Central memory CD8-positive, alpha-beta T cell (primary cell): ENCODE measurements at regions not wholly inside any gene's neighbourhood (a gene's known extent, or its start where the extent isn't known, plus 50 kb on each side); places are given as distances from the start of the nearest gene placed in this dataset.

Source experiments
- ATAC-seq: fragments of 150-1000 bp; cut with Tn5 transposase; replicated peaks from 2 replicates; pipeline ENCODE4 v1.10.0; 2022; ENCODE audit warnings: mild to moderate bottlenecking, moderate FRiP score, moderate number of reproducible peaks; ENCODE audit not compliant: poor library complexity, severe bottlenecking; ENCODE audit errors: extremely low read depth
- DNase-seq, 2 donors: peaks; one replicate each; pipeline ENCODE4 v3.0.0; 2021; ENCODE audit warnings: low spot score in 2 of 2
- H3K27ac Mint-ChIP-seq: one replicate; pipeline ENCODE4 v1.8.0; 2022; ENCODE audit warnings: low read depth, mild to moderate bottlenecking, moderate library complexity, mixed read lengths
- H3K27me3 Mint-ChIP-seq: one replicate; pipeline ENCODE4 v1.8.0; 2022; ENCODE audit warnings: mixed read lengths
- H3K36me3 Mint-ChIP-seq: one replicate; pipeline ENCODE4 v1.8.0; 2022; ENCODE audit warnings: mild to moderate bottlenecking, moderate library complexity, mixed read lengths; ENCODE audit not compliant: insufficient read depth
- H3K4me1 Mint-ChIP-seq: one replicate; pipeline ENCODE4 v1.8.0; 2022; ENCODE audit warnings: mixed read lengths
- H3K4me3 Mint-ChIP-seq: one replicate; pipeline ENCODE4 v1.8.0; 2022; ENCODE audit warnings: mild to moderate bottlenecking, moderate library complexity, mixed read lengths
- H3K9me3 Mint-ChIP-seq: one replicate; pipeline ENCODE4 v1.8.0; 2022; ENCODE audit warnings: mixed read lengths

DNA sequence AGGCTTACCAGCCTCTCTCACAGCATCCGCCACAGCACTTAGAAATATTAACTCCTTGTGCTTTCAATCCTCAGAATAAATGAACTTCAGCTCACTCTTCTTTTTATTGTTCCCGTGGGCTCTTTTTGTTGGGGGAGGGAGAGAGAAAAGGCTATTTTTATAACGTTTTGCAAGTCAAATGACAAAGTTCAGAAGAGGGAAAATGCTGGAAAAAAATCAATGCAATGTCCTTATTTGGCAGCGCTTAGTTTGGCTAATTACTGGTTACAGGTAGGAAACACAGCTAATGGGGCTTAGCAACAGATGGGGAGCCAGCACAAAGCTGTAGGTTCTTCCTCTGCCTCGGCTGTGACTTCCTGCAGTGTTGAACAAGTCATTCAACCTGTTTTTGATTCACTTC, 1067.0 kb upstream of the MAP3K7 start:
- DNase-seq (no peak), ATAC-seq (no peak)
- H3K27me3 Mint-ChIP-seq: no peaks in the 10 kb centered on the region
- no peak overlapping the region for H3K4me3 Mint-ChIP-seq
- H3K36me3 Mint-ChIP-seq: no peaks in the 10 kb centered on the region
- no peaks in the 10 kb centered on the region for H3K4me1 Mint-ChIP-seq
- H3K27ac Mint-ChIP-seq: no peak overlapping the region
- peaks cover 5% of the 10 kb centered on the region for H3K9me3 Mint-ChIP-seq

DNA sequence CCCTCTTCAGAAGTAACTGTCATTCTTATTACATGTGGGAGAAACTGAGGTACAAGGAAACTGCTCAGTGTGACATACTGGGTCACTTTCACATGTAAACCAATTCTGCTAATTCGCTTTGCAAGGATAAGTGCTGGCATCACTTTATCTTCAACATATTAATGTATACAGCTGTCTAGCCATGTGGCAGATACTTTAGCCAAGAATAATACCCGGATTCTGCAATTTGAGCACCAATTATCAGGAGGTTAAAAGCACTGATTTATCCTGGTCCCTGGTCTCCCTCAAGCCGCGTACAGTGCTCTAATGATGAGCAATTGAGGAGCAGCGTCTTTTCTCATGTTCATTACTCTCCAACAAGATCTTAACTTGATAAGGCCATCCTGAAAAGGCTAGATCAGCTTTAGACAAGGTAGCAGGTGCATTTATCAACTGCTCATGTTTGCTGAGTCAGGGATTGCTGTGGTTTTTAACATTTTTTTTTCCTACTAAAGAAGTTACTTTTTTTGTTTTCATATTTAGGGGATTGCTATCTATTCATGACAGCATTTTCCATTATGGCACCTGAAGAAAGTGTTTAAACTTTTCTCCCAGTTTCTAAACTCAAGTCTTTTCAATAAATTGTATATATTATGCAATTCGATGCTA, 1066.3 kb upstream of the MAP3K7 start:
- no peak overlapping the region for H3K27ac Mint-ChIP-seq
- H3K4me3 Mint-ChIP-seq: no peak overlapping the region
- no peaks in the 10 kb centered on the region for H3K36me3 Mint-ChIP-seq
- no peak for ATAC-seq
- peaks cover 5% of the 10 kb centered on the region for H3K9me3 Mint-ChIP-seq
- H3K27me3 Mint-ChIP-seq: no peaks in the 10 kb centered on the region
- no peak for DNase-seq
- H3K4me1 Mint-ChIP-seq: no peaks in the 10 kb centered on the region

DNA sequence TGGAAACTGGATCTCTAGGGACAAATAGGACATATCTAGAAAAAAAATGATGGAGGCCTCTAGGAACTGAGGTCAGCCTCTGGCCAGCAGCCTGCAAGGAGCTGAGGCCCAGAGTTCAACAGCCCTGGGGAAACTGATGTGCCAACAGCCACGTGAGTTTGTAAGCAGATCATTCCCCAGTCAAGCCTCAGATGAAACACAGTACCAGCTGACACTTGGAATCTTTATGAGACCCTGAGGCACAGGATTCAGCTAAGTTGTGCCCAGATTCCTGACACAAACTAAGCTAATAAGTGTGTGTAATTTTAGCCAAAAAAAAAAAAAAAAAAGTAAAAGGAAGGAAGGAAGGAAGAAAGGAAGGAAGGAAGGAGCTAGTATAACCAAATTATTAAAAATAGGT, 1059.8 kb upstream of the MAP3K7 start:
- no peaks in the 10 kb centered on the region for H3K27me3 Mint-ChIP-seq

DNA sequence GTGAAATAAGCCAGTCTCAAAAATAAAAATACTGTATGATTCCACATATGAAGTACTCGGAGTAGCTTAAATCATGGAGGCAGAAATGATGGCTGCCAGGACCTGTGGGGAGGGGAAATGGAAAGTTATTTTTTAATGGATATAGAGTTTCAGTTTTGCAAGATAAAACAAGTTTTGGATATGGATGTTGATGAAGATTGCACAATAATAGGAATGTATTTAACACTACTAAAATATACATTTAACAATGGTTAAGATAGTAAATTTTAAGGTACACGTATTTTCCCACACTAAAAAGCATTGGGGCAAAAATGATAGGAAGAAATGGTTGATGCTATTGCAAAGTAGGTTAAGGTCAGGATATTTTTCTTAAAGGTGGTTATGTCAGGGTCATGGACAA, 1058.9 kb upstream of the MAP3K7 start:
- H3K4me1 Mint-ChIP-seq: no peaks in the 10 kb centered on the region

More for the DNA sequence above, 1059.8 kb upstream of the MAP3K7 start:
- no peak for DNase-seq
- Mint-ChIP-seq H3K36me3 (peaks cover 1% of the 10 kb centered on the region), H3K27ac (no peak overlapping the region), H3K4me3 (no peak overlapping the region), H3K9me3 (peaks cover 2% of the 10 kb centered on the region), H3K4me1 (no peaks in the 10 kb centered on the region)
- no peak for ATAC-seq

DNA sequence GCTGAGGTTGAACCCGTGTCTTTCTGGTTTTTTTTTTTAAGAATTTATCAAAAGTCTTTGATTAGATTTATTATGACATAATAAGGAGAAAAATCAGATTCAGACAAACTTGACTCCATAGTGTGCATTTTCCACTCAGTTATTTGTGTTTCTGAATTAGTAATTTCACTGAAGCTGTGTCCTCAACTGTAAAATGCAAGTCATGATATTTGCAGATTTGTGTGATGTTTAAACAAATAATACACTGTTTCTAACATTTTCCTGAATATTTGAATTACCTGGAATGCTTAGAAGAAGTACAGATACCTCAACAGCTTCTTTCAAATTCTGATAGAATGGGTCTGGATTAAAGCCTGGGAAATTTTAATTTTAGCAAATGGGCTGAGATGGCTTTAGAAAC, 1050.3 kb upstream of the MAP3K7 start:
- H3K27me3 Mint-ChIP-seq: no peaks in the 10 kb centered on the region
- no peak overlapping the region for H3K27ac Mint-ChIP-seq

More for the DNA sequence above, 1058.9 kb upstream of the MAP3K7 start:
- H3K36me3 Mint-ChIP-seq: peaks cover 1% of the 10 kb centered on the region
- H3K4me3 Mint-ChIP-seq: no peak overlapping the region
- H3K27ac Mint-ChIP-seq: no peak overlapping the region
- ATAC-seq: no peak
- DNase-seq: no peak
- no peaks in the 10 kb centered on the region for H3K27me3 Mint-ChIP-seq
- H3K9me3 Mint-ChIP-seq: peaks cover 6% of the 10 kb centered on the region

DNA sequence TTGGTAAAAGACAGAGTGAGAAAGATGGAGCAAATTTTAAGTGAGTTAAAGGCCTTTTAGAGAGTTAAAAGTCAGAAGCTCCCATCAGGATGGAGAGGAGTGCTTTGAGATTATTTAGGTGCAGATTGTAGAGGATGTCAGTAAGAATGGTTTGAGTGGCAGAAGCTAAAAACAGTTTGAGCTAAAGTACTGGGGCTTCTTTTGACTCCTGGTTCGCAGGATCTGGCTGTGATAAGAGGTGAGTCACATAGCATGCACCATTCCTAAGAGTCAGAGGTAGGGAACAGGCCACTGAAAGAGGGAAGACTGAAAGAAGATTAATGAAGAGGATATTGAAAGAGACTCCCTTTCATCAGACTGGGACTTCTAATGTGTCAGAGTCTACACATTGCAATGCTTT, 1047.9 kb upstream of the MAP3K7 start:
- DNase-seq (no peak), ATAC-seq (no peak)
- no peak overlapping the region for H3K27ac Mint-ChIP-seq
- no peaks in the 10 kb centered on the region for H3K4me1 Mint-ChIP-seq
- peaks cover 29% of the 10 kb centered on the region for H3K9me3 Mint-ChIP-seq
- no peaks in the 10 kb centered on the region for H3K36me3 Mint-ChIP-seq
- H3K4me3 Mint-ChIP-seq: no peak overlapping the region
- H3K27me3 Mint-ChIP-seq: no peaks in the 10 kb centered on the region

More for the DNA sequence above, 1050.3 kb upstream of the MAP3K7 start:
- no peaks in the 10 kb centered on the region for H3K4me1 Mint-ChIP-seq
- H3K9me3 Mint-ChIP-seq: peaks cover 23% of the 10 kb centered on the region
- DNase-seq (no peak), ATAC-seq (no peak)
- H3K4me3 Mint-ChIP-seq: no peak overlapping the region
- H3K36me3 Mint-ChIP-seq: no peaks in the 10 kb centered on the region

DNA sequence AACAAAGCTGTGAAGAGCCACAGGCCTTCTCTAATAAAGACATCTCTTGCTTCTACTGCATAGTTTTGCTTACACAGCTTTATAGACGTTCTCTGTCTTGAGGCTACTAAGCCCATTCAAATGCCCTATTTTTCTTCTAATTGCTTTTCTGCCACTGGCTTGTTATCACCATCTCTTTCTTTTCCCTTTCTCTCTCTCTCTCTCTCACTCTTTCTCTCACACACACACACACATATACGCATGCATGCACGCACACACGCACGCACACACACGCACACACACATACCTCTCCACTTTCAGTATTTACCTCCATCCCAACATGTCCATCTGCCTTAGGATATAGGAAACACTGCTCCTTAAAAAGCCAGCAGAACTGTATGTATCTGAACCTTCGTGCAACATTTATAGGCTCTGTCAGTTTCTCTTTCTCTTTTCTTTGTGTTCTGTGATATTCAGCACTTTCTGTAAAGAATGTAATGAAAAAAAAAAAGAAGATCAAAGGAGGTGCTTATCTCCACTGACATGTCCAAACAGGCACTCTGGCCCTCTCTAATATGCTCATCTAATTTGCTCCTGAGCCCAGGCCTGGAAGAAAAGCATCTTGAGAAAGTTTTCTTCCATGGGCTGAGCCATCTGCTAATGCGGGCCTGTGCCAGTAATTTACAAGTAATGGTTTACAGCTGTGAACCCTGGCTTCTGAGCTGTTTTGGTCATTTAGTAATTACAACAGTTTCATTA, 1046.7 kb upstream of the MAP3K7 start:
- no peak for DNase-seq
- no peak overlapping the region for H3K27ac Mint-ChIP-seq
- no peak overlapping the region for H3K4me3 Mint-ChIP-seq
- H3K36me3 Mint-ChIP-seq: no peaks in the 10 kb centered on the region
- no peaks in the 10 kb centered on the region for H3K4me1 Mint-ChIP-seq
- no peak for ATAC-seq
- peaks cover 25% of the 10 kb centered on the region for H3K9me3 Mint-ChIP-seq
- H3K27me3 Mint-ChIP-seq: no peaks in the 10 kb centered on the region

DNA sequence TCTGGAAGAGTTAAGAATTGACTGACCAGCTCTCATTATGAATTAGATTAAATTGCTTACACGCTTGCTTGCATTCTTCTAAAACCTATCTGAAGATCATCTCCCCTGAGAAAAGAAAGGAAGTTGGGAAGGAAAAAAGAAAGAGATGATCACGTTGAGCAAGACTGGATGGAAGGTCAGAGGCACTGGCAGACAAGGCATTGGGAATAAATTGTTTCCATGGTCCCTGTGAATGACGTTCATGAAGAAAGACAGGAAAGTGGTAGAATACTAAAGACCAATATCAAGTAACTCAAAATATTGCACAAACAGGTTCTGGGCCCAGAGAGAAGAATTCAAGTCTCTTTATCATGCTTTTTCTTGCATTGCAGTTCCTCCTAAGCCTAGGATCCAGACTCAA, 1045.4 kb upstream of the MAP3K7 start:
- Mint-ChIP-seq H3K4me3 (no peak overlapping the region), H3K27ac (no peak overlapping the region), H3K9me3 (peaks cover 25% of the 10 kb centered on the region), H3K36me3 (no peaks in the 10 kb centered on the region), H3K27me3 (no peaks in the 10 kb centered on the region), H3K4me1 (no peaks in the 10 kb centered on the region)
- DNase-seq: no peak
- ATAC-seq: no peak

DNA sequence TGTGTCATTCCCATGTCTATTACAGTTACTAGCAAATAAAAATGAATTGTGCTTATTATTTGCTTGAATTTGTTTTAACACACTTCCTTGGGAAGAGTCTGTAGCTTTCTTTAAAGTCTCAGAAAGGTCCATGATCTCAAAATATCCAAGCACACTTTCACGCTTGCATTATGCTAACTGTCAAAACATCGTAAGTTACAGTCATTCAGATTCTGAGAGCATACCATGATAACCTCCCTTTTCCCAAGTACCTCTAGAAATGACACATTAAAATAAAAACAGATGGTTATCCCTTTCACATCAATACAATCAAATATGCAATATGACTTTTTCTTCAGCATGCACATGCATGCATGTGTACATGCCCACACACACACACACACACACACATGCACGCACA, 1044.4 kb upstream of the MAP3K7 start:
- peaks cover 25% of the 10 kb centered on the region for H3K9me3 Mint-ChIP-seq
- H3K4me1 Mint-ChIP-seq: no peaks in the 10 kb centered on the region
- no peak overlapping the region for H3K4me3 Mint-ChIP-seq
- H3K27ac Mint-ChIP-seq: no peak overlapping the region
- ATAC-seq: no peak
- no peaks in the 10 kb centered on the region for H3K36me3 Mint-ChIP-seq
- no peak for DNase-seq
- H3K27me3 Mint-ChIP-seq: no peaks in the 10 kb centered on the region

DNA sequence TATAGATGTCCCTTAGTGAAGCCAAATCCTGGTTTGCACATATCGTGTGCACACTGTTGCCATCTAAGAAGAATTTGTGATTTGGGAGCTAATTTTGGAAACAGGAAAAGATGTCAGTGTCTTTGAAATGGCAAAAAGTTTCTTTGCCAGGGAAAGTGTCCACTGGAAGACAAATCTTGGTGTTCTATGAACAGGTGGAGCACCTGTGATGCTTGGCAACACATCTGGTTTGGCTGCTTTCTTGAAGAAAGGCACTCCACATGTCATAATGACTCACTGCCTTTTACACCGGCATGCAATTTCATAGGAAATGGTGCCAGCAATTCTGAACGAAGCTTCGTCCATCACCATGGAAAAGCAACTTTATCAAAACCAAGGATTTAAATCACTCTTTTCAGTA, 1040.0 kb upstream of the MAP3K7 start:
- Mint-ChIP-seq H3K36me3 (no peaks in the 10 kb centered on the region), H3K27me3 (no peaks in the 10 kb centered on the region), H3K4me1 (no peaks in the 10 kb centered on the region), H3K9me3 (peaks cover 13% of the 10 kb centered on the region), H3K27ac (no peak overlapping the region), H3K4me3 (no peak overlapping the region)
- DNase-seq (no peak), ATAC-seq (no peak)

DNA sequence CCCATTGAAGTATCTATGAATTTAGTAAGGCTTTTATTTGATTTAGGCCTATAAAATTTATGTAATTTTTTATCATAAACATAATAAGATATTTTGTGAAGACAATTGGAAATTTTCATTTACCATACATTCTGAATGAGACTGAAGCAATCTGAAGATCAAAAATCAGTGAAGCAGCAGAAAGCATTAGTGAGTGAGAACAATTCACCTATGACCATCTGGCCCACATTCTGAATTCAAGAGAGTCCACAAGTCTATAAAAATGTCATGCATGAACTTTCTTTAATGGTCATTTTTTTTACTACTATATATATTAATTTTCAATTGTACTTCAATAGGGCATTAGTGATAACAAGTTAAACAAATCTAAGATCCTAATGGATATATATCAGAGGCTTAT, 1026.6 kb upstream of the MAP3K7 start:
- H3K4me1 Mint-ChIP-seq: no peaks in the 10 kb centered on the region
- H3K27me3 Mint-ChIP-seq: no peaks in the 10 kb centered on the region
- H3K9me3 Mint-ChIP-seq: peaks cover 25% of the 10 kb centered on the region
- H3K4me3 Mint-ChIP-seq: no peak overlapping the region
- H3K27ac Mint-ChIP-seq: no peak overlapping the region
- ATAC-seq: no peak
- H3K36me3 Mint-ChIP-seq: no peaks in the 10 kb centered on the region
- no peak for DNase-seq

DNA sequence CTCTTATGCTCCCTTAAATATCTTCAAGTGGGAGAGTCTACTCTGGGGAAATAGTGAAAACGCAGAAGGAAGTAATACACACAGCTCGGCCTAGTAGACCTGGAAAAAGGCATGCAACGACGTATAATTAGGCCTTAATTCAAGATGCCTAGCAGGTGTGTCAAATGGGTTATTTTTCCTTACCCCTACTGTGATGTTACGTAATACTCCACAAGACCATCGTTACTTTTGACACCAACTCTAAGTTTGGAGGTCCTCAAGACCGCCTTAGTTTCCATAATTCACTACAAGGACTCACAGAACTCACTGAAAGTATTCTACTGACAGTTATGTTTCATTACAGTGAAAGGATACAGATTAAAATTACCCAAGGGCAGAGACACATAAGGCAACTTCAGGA, 1024.3 kb upstream of the MAP3K7 start:
- Mint-ChIP-seq H3K4me3 (no peak overlapping the region), H3K4me1 (no peaks in the 10 kb centered on the region), H3K27ac (no peak overlapping the region), H3K27me3 (no peaks in the 10 kb centered on the region), H3K9me3 (peaks cover 6% of the 10 kb centered on the region), H3K36me3 (no peaks in the 10 kb centered on the region)
- ATAC-seq (no peak), DNase-seq (no peak)

DNA sequence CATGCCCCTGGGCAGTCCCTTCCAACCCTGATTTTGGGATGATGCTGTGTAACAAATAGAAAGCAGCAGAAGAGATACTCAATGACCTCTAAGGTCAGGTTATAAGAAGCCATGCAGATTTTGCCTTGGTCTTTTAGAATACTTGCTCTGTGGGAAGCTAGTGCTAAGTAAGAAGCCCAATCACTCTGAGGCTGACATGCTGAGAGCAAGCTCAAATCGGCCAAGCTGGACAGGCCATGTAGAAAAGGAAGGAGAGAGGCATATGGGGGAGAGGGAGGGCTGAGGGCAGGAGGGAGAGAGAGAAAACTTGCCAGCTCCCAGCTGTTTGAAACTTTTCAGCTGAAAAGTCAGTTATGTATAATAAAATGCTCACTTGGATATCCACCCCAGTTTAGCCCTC, 1021.6 kb upstream of the MAP3K7 start:
- no peak for DNase-seq
- Mint-ChIP-seq H3K4me3 (no peak overlapping the region), H3K27ac (no peak overlapping the region)

More for the DNA sequence above, 1021.6 kb upstream of the MAP3K7 start:
- peaks cover 20% of the 10 kb centered on the region for H3K9me3 Mint-ChIP-seq
- no peaks in the 10 kb centered on the region for H3K4me1 Mint-ChIP-seq
- H3K27me3 Mint-ChIP-seq: no peaks in the 10 kb centered on the region
- ATAC-seq: no peak
- no peaks in the 10 kb centered on the region for H3K36me3 Mint-ChIP-seq
